SU-DHL-6 (cell line): ENCODE measurements at regions not wholly inside any gene's neighbourhood (a gene's known extent, or its start where the extent isn't known, plus 50 kb on each side); places are given as distances from the start of the nearest gene placed in this dataset.

Experiments
- H2AFZ ChIP-seq: fragments of 200-600 bp; sonication (generic); 2 replicates; pipeline ENCODE4 v1.6.1; 2014; ENCODE audit warnings: low read depth, mild to moderate bottlenecking, moderate library complexity, mixed read lengths, antibody characterized with exemption, low read length; ENCODE audit not compliant: severe bottlenecking
- H3F3A ChIP-seq: fragments of 200-600 bp; shearing (Covaris generic); 2 replicates; pipeline ENCODE4 v1.6.0; 2016; ENCODE audit warnings: antibody characterized with exemption, mild to moderate bottlenecking; ENCODE audit not compliant: insufficient read depth
- H3K27ac ChIP-seq: fragments of 200-600 bp; sonication (generic); 2 replicates; pipeline ENCODE4 v1.5.1; 2016; ENCODE audit warnings: low read depth, mild to moderate bottlenecking, low read length, moderate library complexity, mixed read lengths
- H3K27me3 ChIP-seq: fragments of 200-600 bp; sonication (generic), shearing (Covaris generic); 2 replicates; pipeline ENCODE4 v1.6.0; 2014; ENCODE audit warnings: mild to moderate bottlenecking, low read length
- H3K36me3 ChIP-seq: fragments of 200-600 bp; sonication (generic); 2 replicates; pipeline ENCODE4 v1.6.1; 2014; ENCODE audit warnings: mild to moderate bottlenecking, low read length, mixed read lengths
- H3K4me2 ChIP-seq: fragments of 300-600, 200-600 bp; shearing (Covaris generic), sonication (generic); 2 replicates; pipeline ENCODE4 v1.6.0; 2014; ENCODE audit warnings: low read length, low read depth, mild to moderate bottlenecking; ENCODE audit not compliant: poor library complexity, severe bottlenecking
- H3K4me3 ChIP-seq: fragments of 200-600 bp; sonication (generic); 2 replicates; pipeline ENCODE4 v1.5.1; 2014; ENCODE audit warnings: antibody characterized with exemption, low read length, mild to moderate bottlenecking, mixed read lengths; ENCODE audit not compliant: insufficient read depth, poor library complexity, severe bottlenecking
- H3K79me2 ChIP-seq: fragments of 200-600 bp; sonication (generic); 2 replicates; pipeline ENCODE4 v1.6.1; 2014; ENCODE audit warnings: mild to moderate bottlenecking, low read length, moderate library complexity; ENCODE audit not compliant: insufficient read depth
- H3K9ac ChIP-seq: fragments of 200-600 bp; sonication (generic); 2 replicates; pipeline ENCODE4 v1.7.0; 2014; ENCODE audit warnings: mild to moderate bottlenecking, low read length
- H3K9me2 ChIP-seq: fragments of 200-600 bp; sonication (generic); replicated peaks from 2 replicates; pipeline ENCODE4 v1.6.1; 2014; ENCODE audit warnings: low read length; ENCODE audit not compliant: insufficient read depth
- H3K9me3 ChIP-seq: fragments of 200-600 bp; sonication (generic); 2 replicates; pipeline ENCODE4 v1.6.1; 2014; ENCODE audit warnings: low read length, mixed read lengths; ENCODE audit not compliant: insufficient read depth
- H4K20me1 ChIP-seq: fragments of 200-600 bp; sonication (generic); 2 replicates; pipeline ENCODE4 v1.6.1; 2014; ENCODE audit warnings: low read depth, mild to moderate bottlenecking, antibody characterized with exemption, low read length, moderate library complexity, mixed read lengths
- CTCF ChIP-seq: fragments of 200-600 bp; sonication (generic); IDR thresholded peaks from one replicate; pipeline ENCODE4 v1.5.1; 2017; ENCODE audit warnings: antibody characterized with exemption, mild to moderate bottlenecking, low read length, moderate library complexity; ENCODE audit not compliant: insufficient read depth, poor library complexity, severe bottlenecking
- EZH2phosphoT487 ChIP-seq: fragments of 200-600 bp; sonication (generic), shearing (Covaris generic); conservative IDR thresholded peaks from 2 replicates; pipeline ENCODE4 v1.6.1; 2018; ENCODE audit warnings: mild to moderate bottlenecking, antibody characterized with exemption, low read length, moderate library complexity, mixed read lengths

GRCh38 chr15:81531109-81531592, 157.1 kb upstream of the TMC3 start:
- TF ChIP-seq CTCF (no peak), EZH2phosphoT487 (no peak)
- Histone ChIP-seq H3K27ac (no peak overlapping the region), H3K9ac (no peak overlapping the region), H4K20me1 (no peaks in the 10 kb centered on the region), H3K27me3 (no peaks in the 10 kb centered on the region), H3F3A (no peaks in the 10 kb centered on the region), H3K9me2 (no peaks in the 10 kb centered on the region), H3K4me2 (no peak overlapping the region), H3K4me3 (no peak overlapping the region), H3K79me2 (no peaks in the 10 kb centered on the region), H3K9me3 (no peaks in the 10 kb centered on the region), H2AFZ (no peak overlapping the region), H3K36me3 (no peaks in the 10 kb centered on the region)

GRCh38 chr15:81530271-81530691, 156.3 kb upstream of the TMC3 start:
- no peak overlapping the region for H3K27ac ChIP-seq
- no peak overlapping the region for H3K9ac ChIP-seq
- no peak overlapping the region for H2AFZ ChIP-seq
- no peaks in the 10 kb centered on the region for H3K9me3 ChIP-seq
- no peak overlapping the region for H3K4me2 ChIP-seq
- no peak overlapping the region for H3K4me3 ChIP-seq
- no peaks in the 10 kb centered on the region for H3K79me2 ChIP-seq
- no peaks in the 10 kb centered on the region for H3K36me3 ChIP-seq
- no peak for TF ChIP-seq EZH2phosphoT487
- no peak for TF ChIP-seq CTCF
- no peaks in the 10 kb centered on the region for H4K20me1 ChIP-seq
- no peaks in the 10 kb centered on the region for H3K9me2 ChIP-seq
- H3F3A ChIP-seq, result no peaks in the 10 kb centered on the region
- H3K27me3 ChIP-seq, result no peaks in the 10 kb centered on the region

GRCh38 chr15:81529481-81529880, 155.5 kb upstream of the TMC3 start:
- H4K20me1 ChIP-seq, result no peaks in the 10 kb centered on the region
- H2AFZ ChIP-seq, result no peak overlapping the region
- H3K9me3 ChIP-seq, result no peaks in the 10 kb centered on the region

More at GRCh38 chr15:81529481-81529880, 155.5 kb upstream of the TMC3 start:
- H3K4me3 ChIP-seq, result no peak overlapping the region
- H3K36me3 ChIP-seq, result no peaks in the 10 kb centered on the region
- H3K27me3 ChIP-seq, result no peaks in the 10 kb centered on the region
- H3F3A ChIP-seq, result no peaks in the 10 kb centered on the region
- H3K79me2 ChIP-seq, result no peaks in the 10 kb centered on the region
- no peaks in the 10 kb centered on the region for H3K9me2 ChIP-seq
- no peak overlapping the region for H3K9ac ChIP-seq
- no peak overlapping the region for H3K27ac ChIP-seq
- no peak overlapping the region for H3K4me2 ChIP-seq
- TF ChIP-seq CTCF, result no peak
- no peak for TF ChIP-seq EZH2phosphoT487
